ENCODE measurements at regions not wholly inside any gene's neighbourhood (a gene's known extent, or its start where the extent isn't known, plus 50 kb on each side); places are given as distances from the start of the nearest gene placed in this dataset.

DNA sequence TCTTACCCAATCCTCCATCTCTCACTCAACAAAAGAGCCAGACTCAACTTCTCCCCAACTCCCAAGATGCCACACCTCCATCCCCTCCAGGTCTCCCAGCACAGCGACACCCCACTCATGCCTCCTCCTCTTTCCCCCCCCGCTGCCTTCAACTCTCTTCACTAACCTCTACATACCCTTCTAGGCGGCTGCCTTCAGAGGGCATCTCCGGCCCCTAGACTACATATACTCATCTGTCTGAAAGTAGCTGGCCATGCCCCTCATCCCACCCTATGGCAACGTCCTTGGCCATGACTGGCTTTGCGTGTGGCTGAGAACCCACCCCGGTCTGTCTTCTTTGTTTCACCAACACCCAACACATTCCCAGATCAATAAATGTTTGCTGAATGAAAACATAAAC lies 81.7 kb upstream of the TMEM45B start:
- TF ChIP-seq CTCF (IDR thresholded peaks at IDR 0.05; ENCODE audit: insufficient read depth, low read length, poor library complexity, severe bottlenecking) = no peak
- no peak for TF ChIP-seq EZH2phosphoT487 (conservative IDR thresholded peaks at IDR 0.05; ENCODE audit: low read length)

Measured in SU-DHL-6 (cell line).